Gastroesophageal sphincter (tissue), 3 donors: ENCODE measurements at regions not wholly inside any gene's neighbourhood (a gene's known extent, or its start where the extent isn't known, plus 50 kb on each side); places are given as distances from the start of the nearest gene placed in this dataset.

Experiments used
- CTCF ChIP-seq, 4 experiments: fragments of 200-600 bp in 2 of 4; fragments of 450-650 bp in 2 of 4; sonication (generic) in 1 of 4; IDR thresholded peaks; one replicate each; pipeline ENCODE4 v1.5.1; 2017 to 2019; ENCODE audit warnings: antibody characterized with exemption in 4 of 4, mild to moderate bottlenecking in 2 of 4, moderate library complexity in 2 of 4
- EP300 ChIP-seq: sonication (generic); formaldehyde crosslinking; IDR thresholded peaks from one replicate; pipeline ENCODE4 v1.6.1; 2017; ENCODE audit warnings: antibody characterized with exemption, mild to moderate bottlenecking
- POLR2A ChIP-seq, 2 donors: fragments of 450-650 bp; IDR thresholded peaks; one replicate each; pipeline ENCODE4 v1.6.1; 2017; ENCODE audit warnings: antibody characterized with exemption in 2 of 2, mild to moderate bottlenecking in 2 of 2, moderate library complexity in 1 of 2
- POLR2AphosphoS5 ChIP-seq: sonication (generic); formaldehyde crosslinking; IDR thresholded peaks from one replicate; pipeline ENCODE4 v1.6.1; 2017; ENCODE audit warnings: antibody characterized with exemption

GRCh38 chr5:84518862-84519261, 134.2 kb upstream of the EDIL3 start:
- TF ChIP-seq POLR2A (IDR thresholded peaks at IDR 0.05), result no peak
- TF ChIP-seq CTCF (IDR thresholded peaks at IDR 0.05), result no peak
- TF ChIP-seq EP300, result no peak
- no peak for TF ChIP-seq POLR2AphosphoS5
